Activated naive CD4-positive, alpha-beta T cell treated with anti-CD3 and anti-CD28 coated beads, Interleukin-2, amount 50 U/mL, for 24 hours (primary cell): ENCODE measurements at regions not wholly inside any gene's neighbourhood (a gene's known extent, or its start where the extent isn't known, plus 50 kb on each side); places are given as distances from the start of the nearest gene placed in this dataset.
"Not testable (repeated sequence)": the region's sequence is repeated elsewhere in the genome, so short reads cannot be mapped to it uniquely, and the experiment has no call there.

Source experiments
- H3K27ac Mint-ChIP-seq: one replicate; pipeline ENCODE4 v1.8.0; 2021; ENCODE audit warnings: mild to moderate bottlenecking, mixed read lengths
- H3K27me3 Mint-ChIP-seq: one replicate; pipeline ENCODE4 v1.8.0; 2021; ENCODE audit warnings: mixed read lengths
- H3K36me3 Mint-ChIP-seq: one replicate; pipeline ENCODE4 v1.8.0; 2021; ENCODE audit warnings: mixed read lengths
- H3K4me1 Mint-ChIP-seq: one replicate; pipeline ENCODE4 v1.8.0; 2021; ENCODE audit warnings: mixed read lengths
- H3K4me3 Mint-ChIP-seq: one replicate; pipeline ENCODE4 v1.8.0; 2021; ENCODE audit warnings: mild to moderate bottlenecking, mixed read lengths
- H3K9me3 Mint-ChIP-seq: one replicate; pipeline ENCODE4 v1.8.0; 2021; ENCODE audit warnings: mixed read lengths

- Mint-ChIP-seq H3K4me1 (no peaks in the 10 kb centered on the region), H3K27ac (no peak overlapping the region), H3K36me3 (no peaks in the 10 kb centered on the region), H3K4me3 (no peak overlapping the region), H3K9me3 (peaks cover 11% of the 10 kb centered on the region), H3K27me3 (no peaks in the 10 kb centered on the region)
Observed at GRCh38 chr18:79589601-79590091, 90.0 kb upstream of the CTDP1 start.

GRCh38 chr18:79590191-79591031 is 89.2 kb upstream of the CTDP1 start:
- Mint-ChIP-seq H3K27ac (no peak overlapping the region), H3K9me3 (peaks cover 11% of the 10 kb centered on the region), H3K27me3 (no peaks in the 10 kb centered on the region), H3K4me1 (no peaks in the 10 kb centered on the region), H3K4me3 (no peak overlapping the region), H3K36me3 (no peaks in the 10 kb centered on the region)

GRCh38 chr18:79591032-79591308 is 88.6 kb upstream of the CTDP1 start:
- Mint-ChIP-seq H3K27me3 (no peaks in the 10 kb centered on the region), H3K9me3 (peaks cover 11% of the 10 kb centered on the region), H3K36me3 (no peaks in the 10 kb centered on the region), H3K4me1 (no peaks in the 10 kb centered on the region), H3K27ac (no peak overlapping the region), H3K4me3 (no peak overlapping the region)

- not testable (repeated sequence) for H3K27ac Mint-ChIP-seq, H3K4me1 Mint-ChIP-seq, H3K4me3 Mint-ChIP-seq, H3K36me3 Mint-ChIP-seq, H3K27me3 Mint-ChIP-seq
- H3K9me3 Mint-ChIP-seq = peaks cover 11% of the 10 kb centered on the region
Observed at GRCh38 chr18:79592684-79593083, 86.9 kb upstream of the CTDP1 start.

- Mint-ChIP-seq H3K9me3 (peaks cover 11% of the 10 kb centered on the region), H3K36me3 (no peaks in the 10 kb centered on the region), H3K27ac (no peak overlapping the region), H3K4me1 (peaks cover under 1% of the 10 kb centered on the region), H3K4me3 (no peak overlapping the region), H3K27me3 (peaks cover 2% of the 10 kb centered on the region)
Observed at GRCh38 chr18:79595876-79596374, 83.7 kb upstream of the CTDP1 start.

GRCh38 chr18:79596446-79597175 is 83.0 kb upstream of the CTDP1 start:
- Mint-ChIP-seq H3K4me1 (peaks cover 5% of the 10 kb centered on the region), H3K27me3 (peaks cover 2% of the 10 kb centered on the region), H3K27ac (no peak overlapping the region), H3K4me3 (no peak overlapping the region), H3K9me3 (peaks cover 11% of the 10 kb centered on the region), H3K36me3 (no peaks in the 10 kb centered on the region)

- no peak overlapping the region for H3K27ac Mint-ChIP-seq
Observed at GRCh38 chr18:79597176-79597830, 82.3 kb upstream of the CTDP1 start.

GRCh38 chr18:79597831-79598632 is 81.6 kb upstream of the CTDP1 start:
- peaks cover 2% of the 10 kb centered on the region for H3K27me3 Mint-ChIP-seq
- peak overlapping the region; percentile 27 for H3K27ac Mint-ChIP-seq
- H3K4me1 Mint-ChIP-seq = peaks cover 5% of the 10 kb centered on the region
- peaks cover 4% of the 10 kb centered on the region for H3K9me3 Mint-ChIP-seq
- no peak overlapping the region for H3K4me3 Mint-ChIP-seq
- H3K36me3 Mint-ChIP-seq = no peaks in the 10 kb centered on the region

More at GRCh38 chr18:79597176-79597830, 82.3 kb upstream of the CTDP1 start:
- Mint-ChIP-seq H3K27me3 (peaks cover 2% of the 10 kb centered on the region), H3K4me3 (no peak overlapping the region), H3K4me1 (peaks cover 5% of the 10 kb centered on the region), H3K36me3 (no peaks in the 10 kb centered on the region), H3K9me3 (peaks cover 11% of the 10 kb centered on the region)

GRCh38 chr18:79598633-79599175 is 80.9 kb upstream of the CTDP1 start:
- H3K9me3 Mint-ChIP-seq = no peaks in the 10 kb centered on the region
- H3K27me3 Mint-ChIP-seq = peaks cover 2% of the 10 kb centered on the region
- peaks cover 5% of the 10 kb centered on the region for H3K4me1 Mint-ChIP-seq
- no peaks in the 10 kb centered on the region for H3K36me3 Mint-ChIP-seq
- peak overlapping the region; percentile 27 for H3K27ac Mint-ChIP-seq
- no peak overlapping the region for H3K4me3 Mint-ChIP-seq

GRCh38 chr18:79599441-79599931 is 80.1 kb upstream of the CTDP1 start:
- Mint-ChIP-seq H3K9me3 (no peaks in the 10 kb centered on the region), H3K4me1 (peaks cover 5% of the 10 kb centered on the region), H3K27me3 (peaks cover 2% of the 10 kb centered on the region), H3K27ac (no peak overlapping the region), H3K36me3 (no peaks in the 10 kb centered on the region), H3K4me3 (no peak overlapping the region)

- Mint-ChIP-seq H3K9me3 (no peaks in the 10 kb centered on the region), H3K36me3 (no peaks in the 10 kb centered on the region), H3K27me3 (peaks cover 2% of the 10 kb centered on the region)
Observed at GRCh38 chr18:79600141-79600540, 79.5 kb upstream of the CTDP1 start.

GRCh38 chr18:79600596-79600995 is 79.0 kb upstream of the CTDP1 start:
- H3K27me3 Mint-ChIP-seq = peaks cover 2% of the 10 kb centered on the region
- no peak overlapping the region for H3K27ac Mint-ChIP-seq
- no peak overlapping the region for H3K4me3 Mint-ChIP-seq
- H3K4me1 Mint-ChIP-seq = peaks cover 5% of the 10 kb centered on the region
- H3K36me3 Mint-ChIP-seq = no peaks in the 10 kb centered on the region
- H3K9me3 Mint-ChIP-seq = no peaks in the 10 kb centered on the region

More at GRCh38 chr18:79600141-79600540, 79.5 kb upstream of the CTDP1 start:
- H3K4me3 Mint-ChIP-seq = no peak overlapping the region
- peaks cover 5% of the 10 kb centered on the region for H3K4me1 Mint-ChIP-seq
- H3K27ac Mint-ChIP-seq = no peak overlapping the region

GRCh38 chr18:79601234-79601633 is 78.4 kb upstream of the CTDP1 start:
- H3K27ac Mint-ChIP-seq = no peak overlapping the region
- peaks cover 2% of the 10 kb centered on the region for H3K27me3 Mint-ChIP-seq
- no peaks in the 10 kb centered on the region for H3K36me3 Mint-ChIP-seq
- H3K9me3 Mint-ChIP-seq = no peaks in the 10 kb centered on the region
- H3K4me3 Mint-ChIP-seq = no peak overlapping the region
- H3K4me1 Mint-ChIP-seq = peaks cover 5% of the 10 kb centered on the region

GRCh38 chr18:79603321-79604204 is 76.0 kb upstream of the CTDP1 start:
- peaks cover 2% of the 10 kb centered on the region for H3K27me3 Mint-ChIP-seq
- H3K4me3 Mint-ChIP-seq = no peak overlapping the region
- H3K4me1 Mint-ChIP-seq = peaks cover 5% of the 10 kb centered on the region
- no peaks in the 10 kb centered on the region for H3K36me3 Mint-ChIP-seq
- no peak overlapping the region for H3K27ac Mint-ChIP-seq
- no peaks in the 10 kb centered on the region for H3K9me3 Mint-ChIP-seq
